WTC11 (cell line): ENCODE measurements at regions not wholly inside any gene's neighbourhood (a gene's known extent, or its start where the extent isn't known, plus 50 kb on each side); places are given as distances from the start of the nearest gene placed in this dataset.

ENCODE experiments used
- ATAC-seq: fragments of 200-7000 bp; cut with Tn5 transposase; 2 replicates; pipeline ENCODE4 v1.10.0; 2021; ENCODE audit warnings: mild to moderate bottlenecking, moderate library complexity
- CTCF ChIA-PET: fragments of 300-600 bp; sonication (Branson Sonifier 250); formaldehyde crosslinking; loops from one replicate; lab custom pipeline; 2021; ENCODE audit warnings: antibody characterized with exemption; lab: Charles Lee
- POLR2A ChIA-PET: fragments of 350-600 bp; sonication (Branson Sonifier 250); formaldehyde crosslinking; loops from one replicate; lab custom pipeline; 2021; ENCODE audit warnings: antibody characterized with exemption; lab: Charles Lee
- DNase-seq: peaks from one replicate; pipeline ENCODE4 v3.0.0; 2021; ENCODE audit warnings: low spot score
- H3K27ac Mint-ChIP-seq: 2 replicates; pipeline ENCODE4 v1.8.0; 2021; ENCODE audit warnings: mixed read lengths
- H3K27me3 Mint-ChIP-seq: 2 replicates; pipeline ENCODE4 v1.8.0; 2021; ENCODE audit warnings: low read depth, mild to moderate bottlenecking, moderate library complexity, mixed read lengths
- H3K36me3 Mint-ChIP-seq: 2 replicates; pipeline ENCODE4 v1.8.0; 2021; ENCODE audit warnings: mixed read lengths
- H3K4me1 Mint-ChIP-seq: 2 replicates; pipeline ENCODE4 v1.8.0; 2022; ENCODE audit warnings: mixed read lengths
- H3K4me3 Mint-ChIP-seq: 2 replicates; pipeline ENCODE4 v1.8.0; 2021; ENCODE audit warnings: mild to moderate bottlenecking, moderate library complexity, mixed read lengths
- H3K9me3 Mint-ChIP-seq: 2 replicates; pipeline ENCODE4 v1.8.0; 2021; ENCODE audit warnings: mixed read lengths
- CBFB ChIP-seq: sonication (generic); formaldehyde crosslinking; IDR thresholded peaks from 2 replicates; pipeline ENCODE4 v1.8.1; 2022; ENCODE audit warnings: mild to moderate bottlenecking, low read depth, missing genetic modification reagents
- ELF4 ChIP-seq: sonication (generic); formaldehyde crosslinking; IDR thresholded peaks from 2 replicates; pipeline ENCODE4 v1.8.1; 2022; ENCODE audit warnings: low read depth, mild to moderate bottlenecking, moderate library complexity, missing genetic modification reagents
- ETV6 ChIP-seq: sonication (generic); formaldehyde crosslinking; IDR thresholded peaks from 2 replicates; pipeline ENCODE4 v1.8.1; 2022; ENCODE audit warnings: mild to moderate bottlenecking, missing genetic modification reagents
- GABPB1 ChIP-seq: sonication (generic); formaldehyde crosslinking; IDR thresholded peaks from 2 replicates; pipeline ENCODE4 v1.8.1; 2023; ENCODE audit warnings: mild to moderate bottlenecking, missing genetic modification reagents
- JAZF1 ChIP-seq: fragments of 250-450 bp; sonication (Bioruptor Pico); IDR thresholded peaks from 2 replicates; pipeline ENCODE4 v1.9.0; 2021; ENCODE audit warnings: moderate library complexity, mild to moderate bottlenecking, inconsistent platforms
- JUN ChIP-seq: sonication (generic); formaldehyde crosslinking; IDR thresholded peaks from 2 replicates; pipeline ENCODE4 v1.8.0; 2023; ENCODE audit warnings: mild to moderate bottlenecking, missing genetic modification reagents
- KAT7 ChIP-seq: sonication (generic); formaldehyde crosslinking; IDR thresholded peaks from 2 replicates; pipeline ENCODE4 v1.8.1; 2023; ENCODE audit warnings: missing genetic modification reagents, mild to moderate bottlenecking, borderline replicate concordance
- NR3C1 ChIP-seq: sonication (generic); formaldehyde crosslinking; conservative IDR thresholded peaks from 2 replicates; pipeline ENCODE4 v1.8.1; 2023; ENCODE audit warnings: low read depth, mild to moderate bottlenecking, missing genetic modification reagents
- OVOL2 ChIP-seq: fragments of 250-450 bp; sonication (Bioruptor Pico); IDR thresholded peaks from 2 replicates; pipeline ENCODE4 v1.9.0; 2021; ENCODE audit warnings: mild to moderate bottlenecking, borderline replicate concordance
- PRRX2 ChIP-seq: fragments of 250-450 bp; sonication (Bioruptor Pico); IDR thresholded peaks from 2 replicates; pipeline ENCODE4 v1.8.0; 2021; ENCODE audit warnings: mild to moderate bottlenecking
- ZNF138 ChIP-seq: sonication (generic); formaldehyde crosslinking; conservative IDR thresholded peaks from 2 replicates; pipeline ENCODE4 v1.8.1; 2022; ENCODE audit warnings: mild to moderate bottlenecking, moderate library complexity, missing genetic modification reagents
- ZNF232 ChIP-seq: sonication (generic); formaldehyde crosslinking; IDR thresholded peaks from 2 replicates; pipeline ENCODE4 v1.8.0; 2022; ENCODE audit warnings: mild to moderate bottlenecking, missing genetic modification reagents
- ZNF263 ChIP-seq: sonication (generic); formaldehyde crosslinking; IDR thresholded peaks from 2 replicates; pipeline ENCODE4 v1.8.1; 2022; ENCODE audit warnings: low read depth, mild to moderate bottlenecking, moderate library complexity, missing genetic modification reagents
- ZNF416 ChIP-seq: fragments of 250-450 bp; sonication (Bioruptor Pico); IDR thresholded peaks from 2 replicates; pipeline ENCODE4 v1.9.0; 2021; ENCODE audit warnings: mild to moderate bottlenecking, inconsistent platforms
- TF ChIP-seq, protein P1 (sequence below): fragments of 250-450 bp; sonication (Bioruptor Pico); conservative IDR thresholded peaks from 2 replicates; pipeline ENCODE4 v1.9.0; 2021; ENCODE audit warnings: mild to moderate bottlenecking
- TF ChIP-seq, protein P2 (sequence below): sonication (generic); formaldehyde crosslinking; IDR thresholded peaks from 2 replicates; pipeline ENCODE4 v1.8.1; 2022; ENCODE audit warnings: missing genetic modification reagents, borderline replicate concordance
- TF ChIP-seq, protein P3 (sequence below): sonication (generic); formaldehyde crosslinking; IDR thresholded peaks from 2 replicates; pipeline ENCODE4 v1.8.1; 2022; ENCODE audit warnings: mild to moderate bottlenecking, missing genetic modification reagents, moderate library complexity, borderline replicate concordance
- TF ChIP-seq, protein P4 (sequence below): fragments of 250-450 bp; sonication (Bioruptor Pico); IDR thresholded peaks from 2 replicates; pipeline ENCODE4 v1.9.0; 2021; ENCODE audit warnings: moderate library complexity, mild to moderate bottlenecking, inconsistent platforms, borderline replicate concordance
- TF ChIP-seq, protein P5 (sequence below): fragments of 250-450 bp; sonication (Bioruptor Pico); IDR thresholded peaks from 2 replicates; pipeline ENCODE4 v1.8.0; 2021; ENCODE audit warnings: mild to moderate bottlenecking

DNA sequence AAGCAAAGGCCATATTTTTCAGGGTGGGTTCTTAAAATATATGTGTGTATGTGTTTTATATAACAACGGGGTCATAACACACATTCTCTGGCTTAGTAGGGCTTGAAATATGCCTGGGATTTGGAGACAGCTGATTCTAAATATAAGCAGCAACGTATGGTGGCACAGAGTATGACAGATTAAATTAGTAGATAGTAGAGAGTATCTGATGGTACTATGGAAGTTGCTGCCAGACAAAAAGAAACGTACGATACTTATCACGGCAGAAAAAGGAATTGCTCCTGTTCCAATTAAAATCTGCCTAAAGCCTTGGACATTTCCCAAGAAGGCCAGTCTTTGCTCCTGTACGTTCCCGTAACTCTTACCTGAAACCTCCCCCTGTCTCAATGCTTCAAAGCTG is 607.9 kb upstream of the ID2 start:
- H3K27ac Mint-ChIP-seq: no peak overlapping the region
- peaks cover 17% of the 10 kb centered on the region for H3K36me3 Mint-ChIP-seq
- ATAC-seq (no peak), DNase-seq (no peak)
- H3K27me3 Mint-ChIP-seq: no peaks in the 10 kb centered on the region; the same call in 1 of the 2 replicates
- no peak overlapping the region for H3K4me3 Mint-ChIP-seq
- ChIA-PET POLR2A (no interaction called here), CTCF (no interaction called here)
- peaks cover 22% of the 10 kb centered on the region for H3K9me3 Mint-ChIP-seq
- TF ChIP-seq, protein P1, sequence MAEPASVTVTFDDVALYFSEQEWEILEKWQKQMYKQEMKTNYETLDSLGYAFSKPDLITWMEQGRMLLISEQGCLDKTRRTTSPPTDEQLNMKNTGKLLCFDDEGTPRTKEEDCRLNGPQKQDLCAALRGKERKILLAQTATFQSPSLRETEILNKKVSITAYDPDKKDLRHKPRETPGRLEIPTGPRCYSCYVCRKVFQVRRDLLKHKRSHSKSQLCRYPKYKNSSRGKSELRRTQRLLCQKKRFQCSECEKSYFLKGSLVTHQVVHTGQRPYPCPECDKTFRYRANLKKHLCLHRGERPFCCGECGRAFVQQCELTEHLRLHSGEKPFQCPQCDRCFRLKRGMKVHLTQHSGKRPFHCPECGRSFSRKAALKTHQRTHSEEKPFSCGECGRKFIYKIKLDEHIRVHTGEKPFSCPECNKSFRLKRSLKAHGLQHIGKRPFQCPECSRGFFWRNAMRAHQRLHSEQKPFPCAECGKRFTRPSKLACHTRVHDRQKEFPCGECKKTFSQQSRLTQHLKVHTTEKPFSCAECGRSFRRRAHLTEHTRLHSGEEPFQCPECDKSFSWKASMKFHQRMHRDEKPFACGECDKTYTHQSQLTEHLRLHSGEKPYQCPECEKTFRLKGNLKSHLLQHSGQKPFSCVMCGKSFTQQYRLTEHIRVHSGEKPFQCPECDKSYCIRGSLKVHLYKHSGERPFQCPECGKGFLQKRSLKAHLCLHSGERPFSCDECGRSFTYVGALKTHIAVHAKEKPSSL (CRISPR knock-in tag): no peak
- TF ChIP-seq, protein P2, sequence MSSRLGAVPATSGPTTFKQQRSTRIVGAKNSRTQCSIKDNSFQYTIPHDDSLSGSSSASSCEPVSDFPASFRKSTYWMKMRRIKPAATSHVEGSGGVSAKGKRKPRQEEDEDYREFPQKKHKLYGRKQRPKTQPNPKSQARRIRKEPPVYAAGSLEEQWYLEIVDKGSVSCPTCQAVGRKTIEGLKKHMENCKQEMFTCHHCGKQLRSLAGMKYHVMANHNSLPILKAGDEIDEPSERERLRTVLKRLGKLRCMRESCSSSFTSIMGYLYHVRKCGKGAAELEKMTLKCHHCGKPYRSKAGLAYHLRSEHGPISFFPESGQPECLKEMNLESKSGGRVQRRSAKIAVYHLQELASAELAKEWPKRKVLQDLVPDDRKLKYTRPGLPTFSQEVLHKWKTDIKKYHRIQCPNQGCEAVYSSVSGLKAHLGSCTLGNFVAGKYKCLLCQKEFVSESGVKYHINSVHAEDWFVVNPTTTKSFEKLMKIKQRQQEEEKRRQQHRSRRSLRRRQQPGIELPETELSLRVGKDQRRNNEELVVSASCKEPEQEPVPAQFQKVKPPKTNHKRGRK (CRISPR knock-in tag): no peak
- TF ChIP-seq NR3C1 (no peak), ELF4 (CRISPR knock-in tag) (no peak), GABPB1 (CRISPR knock-in tag) (no peak), ZNF416 (CRISPR knock-in tag) (no peak), ZNF232 (CRISPR knock-in tag) (no peak), OVOL2 (CRISPR knock-in tag) (no peak), ZNF263 (CRISPR knock-in tag) (no peak), ETV6 (no peak), KAT7 (CRISPR knock-in tag) (no peak), PRRX2 (CRISPR knock-in tag) (no peak)
- TF ChIP-seq, protein P3, sequence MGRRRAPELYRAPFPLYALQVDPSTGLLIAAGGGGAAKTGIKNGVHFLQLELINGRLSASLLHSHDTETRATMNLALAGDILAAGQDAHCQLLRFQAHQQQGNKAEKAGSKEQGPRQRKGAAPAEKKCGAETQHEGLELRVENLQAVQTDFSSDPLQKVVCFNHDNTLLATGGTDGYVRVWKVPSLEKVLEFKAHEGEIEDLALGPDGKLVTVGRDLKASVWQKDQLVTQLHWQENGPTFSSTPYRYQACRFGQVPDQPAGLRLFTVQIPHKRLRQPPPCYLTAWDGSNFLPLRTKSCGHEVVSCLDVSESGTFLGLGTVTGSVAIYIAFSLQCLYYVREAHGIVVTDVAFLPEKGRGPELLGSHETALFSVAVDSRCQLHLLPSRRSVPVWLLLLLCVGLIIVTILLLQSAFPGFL: no peak
- peaks cover 8% of the 10 kb centered on the region for H3K4me1 Mint-ChIP-seq

DNA sequence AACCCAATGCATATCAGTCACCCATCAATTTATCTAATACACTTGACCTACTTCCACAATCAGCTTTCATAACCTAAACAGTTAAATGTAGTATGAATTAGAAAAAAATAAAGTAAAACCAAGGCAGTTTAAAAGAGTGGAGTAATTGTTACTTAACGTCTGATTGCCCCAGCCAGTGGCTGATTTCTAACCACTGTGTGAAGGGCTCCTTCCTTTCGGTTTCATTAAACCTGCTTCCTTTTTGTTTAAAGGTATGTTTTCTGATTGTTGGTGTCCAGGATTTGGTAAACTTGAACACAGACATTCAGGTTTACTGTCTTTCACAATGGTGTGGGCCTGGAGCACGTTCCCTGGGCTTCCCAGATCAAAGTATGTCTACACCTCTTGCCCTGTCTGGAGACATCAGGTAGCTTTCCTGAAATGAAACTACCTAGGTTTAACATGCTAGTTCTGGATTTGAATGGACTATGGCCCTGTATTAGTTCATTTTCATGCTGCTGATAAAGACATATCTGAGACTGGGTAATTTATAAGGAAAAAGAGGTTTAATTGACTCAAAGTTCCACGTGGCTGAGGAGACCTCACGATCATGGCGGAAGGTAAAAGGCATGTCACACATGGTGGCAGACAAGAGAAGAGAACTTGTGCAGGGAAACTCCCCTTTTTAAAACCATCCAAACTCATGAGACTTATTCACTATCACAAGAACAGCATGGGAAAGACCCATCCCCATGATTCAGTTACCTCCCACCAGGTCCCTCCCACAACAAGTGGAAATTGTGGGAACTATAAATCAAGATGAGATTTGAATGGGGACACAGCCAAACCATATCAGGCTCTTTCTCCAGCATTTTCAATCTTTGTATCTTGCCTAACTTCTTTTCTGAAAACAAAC is 605.2 kb upstream of the ID2 start:
- Mint-ChIP-seq H3K9me3 (peaks cover 22% of the 10 kb centered on the region), H3K27ac (no peak overlapping the region), H3K4me1 (peaks cover 8% of the 10 kb centered on the region), H3K4me3 (no peak overlapping the region), H3K36me3 (peaks cover 17% of the 10 kb centered on the region), H3K27me3 (no peaks in the 10 kb centered on the region; the same call in 1 of the 2 replicates)
- DNase-seq: no peak
- ChIA-PET POLR2A (no interaction called here), CTCF (no interaction called here)
- TF ChIP-seq, protein P3: no peak
- no peak for TF ChIP-seq JAZF1
- no peak for ATAC-seq

DNA sequence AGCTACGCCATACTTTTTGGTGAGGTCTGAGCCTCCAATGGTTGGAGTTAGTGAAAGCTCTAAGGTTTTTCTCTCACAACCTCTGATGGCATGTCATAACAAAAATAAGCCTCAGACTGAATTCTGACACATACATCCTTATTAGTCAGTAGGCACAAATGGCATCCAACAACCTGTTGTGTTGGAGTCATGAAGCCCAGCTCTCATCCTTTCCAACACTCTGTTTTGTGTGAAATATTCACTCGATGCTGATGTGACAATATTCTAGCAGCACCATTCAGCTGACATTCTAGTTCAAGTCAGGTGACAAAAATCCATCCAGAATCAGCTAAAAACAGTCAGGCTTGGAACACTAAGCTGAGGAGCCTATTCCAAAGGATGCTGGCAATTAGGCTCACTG is 603.2 kb upstream of the ID2 start:
- DNase-seq (no peak), ATAC-seq (no peak)
- H3K27ac Mint-ChIP-seq: no peak overlapping the region
- ChIA-PET CTCF (no interaction called here), POLR2A (no interaction called here)
- peaks cover 17% of the 10 kb centered on the region for H3K36me3 Mint-ChIP-seq
- H3K4me1 Mint-ChIP-seq: no peaks in the 10 kb centered on the region
- no peaks in the 10 kb centered on the region; the same call in 1 of the 2 replicates for H3K27me3 Mint-ChIP-seq
- H3K9me3 Mint-ChIP-seq: peaks cover 22% of the 10 kb centered on the region
- H3K4me3 Mint-ChIP-seq: no peak overlapping the region
- no peak for TF ChIP-seq CBFB (CRISPR knock-in tag)
- no peak for TF ChIP-seq JUN (CRISPR knock-in tag)
- TF ChIP-seq ZNF138 (CRISPR knock-in tag): no peak
- TF ChIP-seq, protein P4, sequence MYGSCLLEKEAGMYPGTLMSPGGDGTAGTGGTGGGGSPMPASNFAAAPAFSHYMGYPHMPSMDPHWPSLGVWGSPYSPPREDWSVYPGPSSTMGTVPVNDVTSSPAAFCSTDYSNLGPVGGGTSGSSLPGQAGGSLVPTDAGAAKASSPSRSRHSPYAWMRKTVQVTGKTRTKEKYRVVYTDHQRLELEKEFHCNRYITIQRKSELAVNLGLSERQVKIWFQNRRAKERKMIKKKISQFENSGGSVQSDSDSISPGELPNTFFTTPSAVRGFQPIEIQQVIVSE (CRISPR knock-in tag): no peak
- no peak for TF ChIP-seq ZNF232 (CRISPR knock-in tag)
- TF ChIP-seq, protein P5, sequence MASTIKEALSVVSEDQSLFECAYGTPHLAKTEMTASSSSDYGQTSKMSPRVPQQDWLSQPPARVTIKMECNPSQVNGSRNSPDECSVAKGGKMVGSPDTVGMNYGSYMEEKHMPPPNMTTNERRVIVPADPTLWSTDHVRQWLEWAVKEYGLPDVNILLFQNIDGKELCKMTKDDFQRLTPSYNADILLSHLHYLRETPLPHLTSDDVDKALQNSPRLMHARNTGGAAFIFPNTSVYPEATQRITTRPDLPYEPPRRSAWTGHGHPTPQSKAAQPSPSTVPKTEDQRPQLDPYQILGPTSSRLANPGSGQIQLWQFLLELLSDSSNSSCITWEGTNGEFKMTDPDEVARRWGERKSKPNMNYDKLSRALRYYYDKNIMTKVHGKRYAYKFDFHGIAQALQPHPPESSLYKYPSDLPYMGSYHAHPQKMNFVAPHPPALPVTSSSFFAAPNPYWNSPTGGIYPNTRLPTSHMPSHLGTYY (CRISPR knock-in tag): no peak
